ENCODE measurements at regions not wholly inside any gene's neighbourhood (a gene's known extent, or its start where the extent isn't known, plus 50 kb on each side); places are given as distances from the start of the nearest gene placed in this dataset.

GRCh38 chr12:92418381-92418780 is 272.7 kb upstream of the BTG1 start:
- ATAC-seq (no peak), DNase-seq (no peak)
- 73% methylated on average over 2 of the region's 2 CpGs for WGBS (ENCODE audit: insufficient coverage, low coverage, low lambda C conversion rate, missing lambda C conversion rate)
- Histone ChIP-seq H3K36me3 (no peaks in the 10 kb centered on the region), H3K27ac (no peak overlapping the region), H3K4me3 (no peak overlapping the region), H3K27me3 (no peaks in the 10 kb centered on the region), H3K4me1 (no peaks in the 10 kb centered on the region), H3K9me3 (no peaks in the 10 kb centered on the region)
- intact Hi-C loops (cut with DNase I), result no loop called here
- TF ChIP-seq, protein P1, sequence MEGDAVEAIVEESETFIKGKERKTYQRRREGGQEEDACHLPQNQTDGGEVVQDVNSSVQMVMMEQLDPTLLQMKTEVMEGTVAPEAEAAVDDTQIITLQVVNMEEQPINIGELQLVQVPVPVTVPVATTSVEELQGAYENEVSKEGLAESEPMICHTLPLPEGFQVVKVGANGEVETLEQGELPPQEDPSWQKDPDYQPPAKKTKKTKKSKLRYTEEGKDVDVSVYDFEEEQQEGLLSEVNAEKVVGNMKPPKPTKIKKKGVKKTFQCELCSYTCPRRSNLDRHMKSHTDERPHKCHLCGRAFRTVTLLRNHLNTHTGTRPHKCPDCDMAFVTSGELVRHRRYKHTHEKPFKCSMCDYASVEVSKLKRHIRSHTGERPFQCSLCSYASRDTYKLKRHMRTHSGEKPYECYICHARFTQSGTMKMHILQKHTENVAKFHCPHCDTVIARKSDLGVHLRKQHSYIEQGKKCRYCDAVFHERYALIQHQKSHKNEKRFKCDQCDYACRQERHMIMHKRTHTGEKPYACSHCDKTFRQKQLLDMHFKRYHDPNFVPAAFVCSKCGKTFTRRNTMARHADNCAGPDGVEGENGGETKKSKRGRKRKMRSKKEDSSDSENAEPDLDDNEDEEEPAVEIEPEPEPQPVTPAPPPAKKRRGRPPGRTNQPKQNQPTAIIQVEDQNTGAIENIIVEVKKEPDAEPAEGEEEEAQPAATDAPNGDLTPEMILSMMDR (IDR thresholded peaks at IDR 0.05), result no peak
- TF ChIP-seq POLR2A (IDR thresholded peaks at IDR 0.05), result no peak

- Histone ChIP-seq H3K4me3 (no peak overlapping the region), H3K36me3 (no peaks in the 10 kb centered on the region), H3K27ac (no peak overlapping the region), H3K9me3 (no peaks in the 10 kb centered on the region), H3K4me1 (no peaks in the 10 kb centered on the region), H3K27me3 (no peaks in the 10 kb centered on the region)
- DNase-seq (no peak), ATAC-seq (no peak)
- WGBS (ENCODE audit: insufficient coverage, low coverage, low lambda C conversion rate, missing lambda C conversion rate), result 90% methylated on average over 2 of the region's 2 CpGs
- intact Hi-C loops (cut with DNase I), result no loop called here
- TF ChIP-seq POLR2A (IDR thresholded peaks at IDR 0.05), result no peak
- TF ChIP-seq, protein P1 (IDR thresholded peaks at IDR 0.05), result no peak
These were observed 271.7 kb upstream of the BTG1 start for GRCh38 chr12:92417373-92417772.

- no peaks in the 10 kb centered on the region for H3K36me3 ChIP-seq
- intact Hi-C loops (cut with DNase I), result no loop called here
- TF ChIP-seq, protein P1 (IDR thresholded peaks at IDR 0.05), result no peak
- no peak for TF ChIP-seq POLR2A (IDR thresholded peaks at IDR 0.05)
- no peak overlapping the region for H3K27ac ChIP-seq
- no peaks in the 10 kb centered on the region for H3K27me3 ChIP-seq
- 44% methylated on average over 4 of the region's 4 CpGs for WGBS (ENCODE audit: insufficient coverage, low coverage, low lambda C conversion rate, missing lambda C conversion rate)
- H3K4me3 ChIP-seq, result no peak overlapping the region
- no peaks in the 10 kb centered on the region for H3K4me1 ChIP-seq
- DNase-seq (no peak), ATAC-seq (peak in 2 of 4 donors; percentile 41 to 69)
- H3K9me3 ChIP-seq, result no peaks in the 10 kb centered on the region
These were observed 270.8 kb upstream of the BTG1 start for GRCh38 chr12:92416385-92416812.

- Histone ChIP-seq H3K4me3 (no peak overlapping the region), H3K4me1 (no peaks in the 10 kb centered on the region), H3K27me3 (no peaks in the 10 kb centered on the region), H3K27ac (no peak overlapping the region), H3K9me3 (no peaks in the 10 kb centered on the region), H3K36me3 (no peaks in the 10 kb centered on the region)
- 65% methylated on average over 5 of the region's 5 CpGs for WGBS (ENCODE audit: insufficient coverage, low coverage, low lambda C conversion rate, missing lambda C conversion rate)
- intact Hi-C loops (cut with DNase I), result no loop called here
- no peak for ATAC-seq
- DNase-seq, result no peak
- TF ChIP-seq, protein P1 (IDR thresholded peaks at IDR 0.05), result peak in 1 of 4 donors; percentile 6
- TF ChIP-seq POLR2A (IDR thresholded peaks at IDR 0.05), result no peak
These were observed 268.8 kb upstream of the BTG1 start for GRCh38 chr12:92414170-92415070.
